H1 (cell line): ENCODE measurements at regions not wholly inside any gene's neighbourhood (a gene's known extent, or its start where the extent isn't known, plus 50 kb on each side); places are given as distances from the start of the nearest gene placed in this dataset.

Experiments
- CHD7 ChIP-seq: fragments of 300-600 bp; sonication (generic); IDR thresholded peaks from 2 replicates; pipeline ENCODE4 v1.7.1; 2012; ENCODE audit warnings: low read length, moderate library complexity, mild to moderate bottlenecking, inconsistent platforms; ENCODE audit not compliant: insufficient replicate concordance
- POLR2A ChIP-seq, 2 experiments: IDR thresholded peaks; 1 replicate in 1 of 2; 2 replicates in 1 of 2; pipeline ENCODE4 v1.6.1; 2011; ENCODE audit warnings: low read depth in 2 of 2, low read length in 2 of 2, mild to moderate bottlenecking in 2 of 2; ENCODE audit errors: control extremely low read depth in 1 of 2

- TF ChIP-seq CHD7 (no peak), POLR2A (IDR thresholded peaks at IDR 0.05; ENCODE audit: control extremely low read depth in 1 of 2, low read depth in 2 of 2, low read length in 2 of 2) (no peak)
- TF ChIP-seq, all 59 proteins: peak for 0
These were observed 306.1 kb upstream of the KLHL29 start (continued) for GRCh38 chr2:23078784-23079434.
